Activated T-cell treated with anti-CD3 and anti-CD28 coated beads, Interleukin-2, amount 50 U/mL, for 4 hours (primary cell): ENCODE measurements at regions not wholly inside any gene's neighbourhood (a gene's known extent, or its start where the extent isn't known, plus 50 kb on each side); places are given as distances from the start of the nearest gene placed in this dataset.
"Not testable (repeated sequence)": the region's sequence is repeated elsewhere in the genome, so short reads cannot be mapped to it uniquely, and the experiment has no call there.

Experiments used
- ATAC-seq, 2 donors: fragments of 200-7000 bp; cut with Tn5 transposase; one replicate each; pipeline ENCODE4 v1.10.0; 2021
- DNase-seq: peaks from one replicate; pipeline ENCODE4 v3.0.0-alpha.2; 2020
- H3K27me3 Mint-ChIP-seq: one replicate; pipeline ENCODE4 v1.8.0; 2021; ENCODE audit warnings: low read depth, mixed read lengths
- H3K36me3 Mint-ChIP-seq: one replicate; pipeline ENCODE4 v1.8.0; 2022; ENCODE audit warnings: mixed read lengths; ENCODE audit not compliant: insufficient read depth
- H3K4me1 Mint-ChIP-seq: one replicate; pipeline ENCODE4 v1.8.0; 2021; ENCODE audit warnings: low read depth, mixed read lengths
- H3K4me3 Mint-ChIP-seq: one replicate; pipeline ENCODE4 v1.8.0; 2021; ENCODE audit warnings: mild to moderate bottlenecking, moderate library complexity, mixed read lengths
- H3K9me3 Mint-ChIP-seq: one replicate; pipeline ENCODE4 v1.8.0; 2021; ENCODE audit warnings: mixed read lengths

DNA sequence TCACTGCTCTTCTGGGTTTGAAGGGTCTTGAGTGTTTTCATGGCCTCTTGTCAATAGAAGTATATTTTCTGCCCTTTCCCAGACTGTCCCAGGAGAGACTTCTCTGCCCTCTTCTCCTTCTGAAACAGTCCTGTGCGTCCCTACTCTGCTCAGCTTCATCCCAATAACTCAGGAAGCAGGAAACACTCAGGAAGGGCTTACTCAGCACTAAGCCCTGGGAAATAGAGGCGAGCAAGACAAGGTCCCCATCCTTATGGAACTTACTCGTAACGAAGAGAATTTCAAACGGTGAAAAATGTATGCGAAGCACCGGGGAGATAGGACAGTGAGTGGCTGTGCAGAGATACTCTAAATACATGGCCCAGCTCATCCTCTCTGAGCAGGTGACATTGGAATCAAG is 52.8 kb upstream of the TFRC start:
- no peaks in the 10 kb centered on the region for H3K36me3 Mint-ChIP-seq
- no peaks in the 10 kb centered on the region for H3K4me1 Mint-ChIP-seq
- H3K27me3 Mint-ChIP-seq = no peaks in the 10 kb centered on the region

DNA sequence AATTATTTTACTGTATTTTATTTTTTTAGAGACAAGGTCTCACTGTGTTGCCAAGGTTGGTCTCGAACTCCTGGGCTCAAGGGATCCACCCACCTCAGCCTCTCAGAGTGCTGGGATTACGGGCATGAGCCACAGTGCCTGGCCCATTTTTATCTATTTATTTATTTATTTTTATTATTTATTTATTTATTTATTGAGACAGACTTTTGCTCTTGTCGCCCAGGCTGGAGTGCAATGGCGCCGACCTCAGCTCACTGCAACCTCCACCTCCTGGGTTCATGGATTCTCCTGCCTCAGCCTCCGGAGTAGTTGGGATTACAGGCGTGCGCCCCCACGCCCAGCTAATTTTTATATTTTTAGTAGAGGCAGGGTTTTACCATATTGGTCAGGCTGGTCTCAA is 52.0 kb upstream of the TFRC start:
- not testable (repeated sequence) for H3K27me3 Mint-ChIP-seq, H3K4me1 Mint-ChIP-seq, H3K4me3 Mint-ChIP-seq, H3K36me3 Mint-ChIP-seq, H3K9me3 Mint-ChIP-seq, DNase-seq, ATAC-seq

More for the DNA sequence above, 52.8 kb upstream of the TFRC start:
- no peak overlapping the region for H3K4me3 Mint-ChIP-seq
- ATAC-seq (no peak), DNase-seq (no peak)
- H3K9me3 Mint-ChIP-seq = no peaks in the 10 kb centered on the region

DNA sequence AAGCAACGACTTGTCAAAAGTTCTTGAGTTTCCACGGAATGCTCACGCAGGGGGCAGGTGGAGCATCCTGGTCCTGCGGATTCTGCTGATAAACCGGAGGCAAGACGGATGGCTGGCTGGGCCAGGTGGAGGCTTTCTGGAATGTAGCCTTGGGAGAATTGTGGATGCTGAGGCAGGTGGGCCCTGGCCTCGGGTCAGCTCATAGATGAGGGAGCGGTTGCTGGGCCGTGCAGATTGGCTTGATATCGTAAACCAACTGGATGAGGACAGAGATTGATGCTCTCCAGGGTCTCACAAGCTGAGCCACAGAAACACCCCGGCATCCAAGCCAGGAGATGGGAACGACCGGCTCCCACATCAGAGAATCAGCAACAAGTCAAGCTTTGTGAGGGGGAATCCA is 50.0 kb upstream of the TFRC start:
- ATAC-seq (no peak), DNase-seq (no peak)
- Mint-ChIP-seq H3K9me3 (no peaks in the 10 kb centered on the region), H3K4me3 (no peak overlapping the region), H3K27me3 (no peaks in the 10 kb centered on the region), H3K36me3 (no peaks in the 10 kb centered on the region), H3K4me1 (peaks cover 9% of the 10 kb centered on the region)
